Peyer's patch (tissue), 4 donors: ENCODE measurements at regions not wholly inside any gene's neighbourhood (a gene's known extent, or its start where the extent isn't known, plus 50 kb on each side); places are given as distances from the start of the nearest gene placed in this dataset.

Source experiments
- DNase-seq, 3 donors: peaks; one replicate each; pipeline ENCODE4 v3.0.0-alpha.2; 2017 to 2019
- H3K27ac ChIP-seq, 4 donors: fragments of 200-600 bp; sonication (generic); one replicate each; pipeline ENCODE4 v1.5.1; 2016 to 2019
- H3K27me3 ChIP-seq, 2 donors: fragments of 200-600 bp; sonication (generic); one replicate each; pipeline ENCODE4 v1.5.1; 2019
- H3K36me3 ChIP-seq, 3 donors: fragments of 200-600 bp; sonication (generic); one replicate each; pipeline ENCODE4 v1.5.1; 2016 to 2019
- H3K4me1 ChIP-seq, 4 donors: fragments of 200-600 bp; sonication (generic); one replicate each; pipeline ENCODE4 v1.5.1; 2016 to 2019
- H3K4me3 ChIP-seq, 4 donors: fragments of 200-600 bp; sonication (generic); 1 replicate in 3 of 4; 2 replicates in 1 of 4; pipeline ENCODE4 v1.5.1; 2016 to 2019; ENCODE audit warnings: mild to moderate bottlenecking in 1 of 4
- H3K9me3 ChIP-seq, 4 donors: fragments of 200-600 bp; sonication (generic); one replicate each; pipeline ENCODE4 v1.5.1; 2016 to 2019; ENCODE audit warnings: mild to moderate bottlenecking in 1 of 4
- POLR2A ChIP-seq, 2 donors: fragments of 450-650 bp; IDR thresholded peaks; one replicate each; pipeline ENCODE4 v1.5.1; 2017; ENCODE audit warnings: antibody characterized with exemption in 2 of 2, mild to moderate bottlenecking in 2 of 2, moderate library complexity in 2 of 2
- TF ChIP-seq, protein P1 (sequence below), 6 experiments: fragments of 450-650 bp in 4 of 6; fragments of 200-600 bp in 2 of 6; sonication (generic) in 1 of 6; IDR thresholded peaks; one replicate each; pipeline ENCODE4 v1.5.1; 2017 to 2019; ENCODE audit warnings: antibody characterized with exemption in 6 of 6, mild to moderate bottlenecking in 3 of 6, moderate library complexity in 1 of 6

DNA sequence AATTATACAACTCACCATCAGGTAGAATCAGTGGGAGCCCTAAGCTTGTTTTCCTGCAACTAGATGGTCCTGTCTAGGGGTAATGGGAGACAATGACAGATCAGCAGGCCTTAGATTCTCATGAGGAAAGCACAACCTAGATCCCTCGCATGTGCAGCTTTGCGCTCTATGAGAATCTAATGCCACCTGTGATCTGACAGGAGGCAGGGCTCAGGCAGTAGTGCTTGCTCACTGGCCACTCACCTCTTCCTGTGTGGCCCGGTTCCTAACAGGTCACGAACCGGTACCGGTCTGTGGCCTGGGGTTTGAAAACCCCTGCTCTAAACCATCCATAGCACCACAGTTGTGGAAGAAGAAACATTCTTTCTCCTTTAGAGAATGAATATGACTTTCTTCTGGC is 242.8 kb upstream of the CXCR4 start:
- TF ChIP-seq, protein P1, sequence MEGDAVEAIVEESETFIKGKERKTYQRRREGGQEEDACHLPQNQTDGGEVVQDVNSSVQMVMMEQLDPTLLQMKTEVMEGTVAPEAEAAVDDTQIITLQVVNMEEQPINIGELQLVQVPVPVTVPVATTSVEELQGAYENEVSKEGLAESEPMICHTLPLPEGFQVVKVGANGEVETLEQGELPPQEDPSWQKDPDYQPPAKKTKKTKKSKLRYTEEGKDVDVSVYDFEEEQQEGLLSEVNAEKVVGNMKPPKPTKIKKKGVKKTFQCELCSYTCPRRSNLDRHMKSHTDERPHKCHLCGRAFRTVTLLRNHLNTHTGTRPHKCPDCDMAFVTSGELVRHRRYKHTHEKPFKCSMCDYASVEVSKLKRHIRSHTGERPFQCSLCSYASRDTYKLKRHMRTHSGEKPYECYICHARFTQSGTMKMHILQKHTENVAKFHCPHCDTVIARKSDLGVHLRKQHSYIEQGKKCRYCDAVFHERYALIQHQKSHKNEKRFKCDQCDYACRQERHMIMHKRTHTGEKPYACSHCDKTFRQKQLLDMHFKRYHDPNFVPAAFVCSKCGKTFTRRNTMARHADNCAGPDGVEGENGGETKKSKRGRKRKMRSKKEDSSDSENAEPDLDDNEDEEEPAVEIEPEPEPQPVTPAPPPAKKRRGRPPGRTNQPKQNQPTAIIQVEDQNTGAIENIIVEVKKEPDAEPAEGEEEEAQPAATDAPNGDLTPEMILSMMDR (IDR thresholded peaks at IDR 0.05): no peak
- no peak for TF ChIP-seq POLR2A (IDR thresholded peaks at IDR 0.05)
- H3K9me3 ChIP-seq: no peaks in the 10 kb centered on the region
- H3K36me3 ChIP-seq: no peaks in the 10 kb centered on the region
- H3K27ac ChIP-seq: no peak overlapping the region
- peaks cover 0 to 6% (median 0%) of the 10 kb centered on the region in 4 donors for H3K4me1 ChIP-seq
- H3K27me3 ChIP-seq: no peaks in the 10 kb centered on the region
- H3K4me3 ChIP-seq: no peak overlapping the region
- no peak for DNase-seq

DNA sequence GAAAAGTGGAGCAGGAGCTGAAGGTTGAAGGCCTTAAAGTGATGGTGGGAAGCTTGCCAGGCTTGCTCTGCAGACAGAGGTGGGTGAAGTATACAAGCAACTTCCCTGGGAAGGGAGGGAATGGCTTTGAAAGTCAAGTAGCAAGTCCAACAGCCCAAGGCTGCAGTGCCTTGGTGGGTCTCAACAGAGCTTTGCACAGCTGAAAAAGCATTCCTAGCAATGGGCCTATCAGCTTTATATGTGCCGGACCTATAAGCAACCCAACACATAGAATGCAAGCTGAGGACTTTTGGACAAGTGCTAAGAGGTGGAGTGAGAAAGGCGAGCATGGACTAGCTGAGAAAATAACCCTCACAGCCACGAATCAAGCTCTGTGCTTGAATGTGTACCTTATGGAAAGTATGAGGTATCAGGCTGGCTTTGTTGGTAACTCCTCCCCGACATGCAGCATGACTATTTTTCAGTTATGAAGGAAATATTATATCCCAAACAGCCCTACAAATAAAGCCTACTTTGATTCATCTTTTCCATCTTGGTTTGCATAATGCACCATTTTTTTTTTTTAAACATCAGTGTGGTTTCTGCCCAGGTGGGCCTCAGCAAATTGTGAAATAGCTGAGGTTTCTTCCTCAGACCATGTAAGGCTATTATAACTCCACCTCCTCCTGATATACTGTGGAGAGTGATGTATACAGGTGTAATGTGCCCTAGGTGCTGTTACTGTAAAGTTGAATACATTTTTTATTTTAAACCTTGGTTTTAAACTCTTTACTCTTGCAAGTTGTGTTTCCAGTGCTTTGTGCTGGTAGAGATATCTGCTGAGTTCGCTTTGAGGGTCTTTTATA is 241.4 kb upstream of the CXCR4 start:
- Histone ChIP-seq H3K4me3 (no peak overlapping the region), H3K27me3 (no peaks in the 10 kb centered on the region), H3K4me1 (peaks cover 0 to 6% (median 0%) of the 10 kb centered on the region in 4 donors), H3K9me3 (no peaks in the 10 kb centered on the region), H3K27ac (no peak overlapping the region), H3K36me3 (no peaks in the 10 kb centered on the region)
- TF ChIP-seq, protein P1 (IDR thresholded peaks at IDR 0.05): no peak
- no peak for TF ChIP-seq POLR2A (IDR thresholded peaks at IDR 0.05)
- no peak for DNase-seq

DNA sequence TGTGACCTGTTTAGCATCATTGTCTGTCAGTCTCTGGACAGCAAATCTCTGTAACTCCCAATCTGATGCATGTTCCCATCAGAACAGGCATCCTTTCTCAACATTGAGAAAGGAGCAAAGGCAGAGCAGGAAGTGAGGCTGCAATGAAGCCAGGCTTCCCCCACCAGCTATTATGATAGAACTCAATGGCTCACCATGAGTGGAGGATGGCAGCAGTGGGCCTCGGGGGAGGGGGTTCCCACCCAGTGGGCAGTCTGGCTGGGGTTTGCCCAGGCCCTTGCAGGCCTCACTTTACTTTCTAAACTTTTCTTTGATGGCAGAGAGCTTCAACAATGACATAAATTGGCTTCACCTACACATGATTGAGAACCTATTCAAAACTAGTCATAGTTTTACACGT is 240.6 kb upstream of the CXCR4 start:
- TF ChIP-seq POLR2A (IDR thresholded peaks at IDR 0.05): no peak
- TF ChIP-seq, protein P1 (IDR thresholded peaks at IDR 0.05): no peak
- Histone ChIP-seq H3K9me3 (no peaks in the 10 kb centered on the region), H3K27ac (no peak overlapping the region), H3K4me3 (no peak overlapping the region), H3K27me3 (no peaks in the 10 kb centered on the region), H3K36me3 (no peaks in the 10 kb centered on the region), H3K4me1 (peaks cover 0 to 6% (median 0%) of the 10 kb centered on the region in 4 donors)
- no peak for DNase-seq

DNA sequence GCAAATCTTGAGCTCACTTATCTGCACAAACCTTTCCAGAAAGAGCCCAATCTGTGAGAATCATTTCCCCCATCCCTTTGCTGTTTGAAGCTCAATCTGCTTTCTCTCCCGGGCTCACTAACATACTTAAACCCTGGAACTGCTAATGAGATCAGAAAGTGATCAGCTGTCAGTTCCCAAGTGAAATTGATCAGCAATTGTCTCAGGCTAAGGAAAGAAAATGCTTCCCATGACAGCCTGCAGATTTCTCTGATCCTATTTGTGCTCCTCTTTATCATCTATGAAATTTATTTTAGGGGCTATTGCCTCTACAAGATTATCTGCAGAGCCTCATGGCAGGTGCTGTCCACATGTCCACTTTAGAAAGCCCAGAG is 239.0 kb upstream of the CXCR4 start:
- peaks cover 0 to 6% (median 0%) of the 10 kb centered on the region in 4 donors for H3K4me1 ChIP-seq
- H3K36me3 ChIP-seq: no peaks in the 10 kb centered on the region
- H3K4me3 ChIP-seq: no peak overlapping the region
- H3K27ac ChIP-seq: no peak overlapping the region
- DNase-seq: no peak
- H3K27me3 ChIP-seq: no peaks in the 10 kb centered on the region
- TF ChIP-seq, protein P1 (IDR thresholded peaks at IDR 0.05): no peak
- no peak for TF ChIP-seq POLR2A (IDR thresholded peaks at IDR 0.05)
- H3K9me3 ChIP-seq: no peaks in the 10 kb centered on the region

DNA sequence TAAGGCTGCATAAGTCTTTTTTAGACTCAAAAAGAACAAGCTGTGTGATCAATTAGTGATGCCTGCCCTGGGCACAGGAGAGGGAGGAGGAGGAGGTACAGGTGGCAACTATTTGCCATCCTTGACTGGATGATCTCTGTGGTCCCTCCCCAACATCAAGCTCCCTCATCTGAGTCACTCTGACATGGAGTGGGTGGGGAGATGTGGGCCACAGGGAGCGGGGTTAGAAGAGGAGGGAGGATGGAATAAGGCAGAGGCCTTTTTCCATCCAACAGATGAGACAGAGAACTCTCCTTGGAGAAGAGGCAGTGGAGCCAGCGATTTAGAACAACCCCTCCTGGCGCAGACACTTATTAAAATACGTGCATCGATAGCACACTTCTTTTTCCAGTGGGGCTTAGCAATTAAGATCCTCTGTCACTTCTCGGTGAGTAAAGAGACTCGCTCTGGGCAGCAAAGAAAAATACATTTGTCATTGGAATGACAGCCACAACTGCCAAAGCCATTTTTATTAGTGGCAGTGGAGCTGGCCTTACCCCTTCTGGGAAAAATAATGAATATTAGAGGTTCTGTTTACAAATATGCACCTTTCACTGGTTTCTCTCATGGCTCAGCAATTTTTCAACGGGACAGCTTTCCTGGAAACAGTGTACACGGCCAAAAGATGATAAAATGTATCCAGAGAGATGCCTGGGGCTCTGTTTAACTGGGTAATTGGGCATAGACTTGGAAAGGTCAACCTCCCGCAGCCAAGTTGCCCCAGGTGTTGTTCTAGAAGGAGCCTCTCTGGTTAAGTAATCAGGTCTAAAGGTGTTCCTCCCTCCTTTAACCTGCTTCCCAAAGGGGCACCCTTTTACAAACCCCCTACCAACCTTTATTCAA is 238.4 kb upstream of the CXCR4 start:
- no peak for DNase-seq
- H3K9me3 ChIP-seq: no peaks in the 10 kb centered on the region
- TF ChIP-seq, protein P1 (IDR thresholded peaks at IDR 0.05): no peak
- no peak for TF ChIP-seq POLR2A (IDR thresholded peaks at IDR 0.05)
- H3K36me3 ChIP-seq: no peaks in the 10 kb centered on the region
- no peaks in the 10 kb centered on the region for H3K27me3 ChIP-seq
- peaks cover 0 to 6% (median 0%) of the 10 kb centered on the region in 4 donors for H3K4me1 ChIP-seq
- H3K27ac ChIP-seq: no peak overlapping the region
- H3K4me3 ChIP-seq: no peak overlapping the region
